ENCODE measurements at regions not wholly inside any gene's neighbourhood (a gene's known extent, or its start where the extent isn't known, plus 50 kb on each side); places are given as distances from the start of the nearest gene placed in this dataset.

- H2BK15ac ChIP-seq (ENCODE audit: low read depth, low read length), result no peak overlapping the region
- H3K4me3 ChIP-seq (ENCODE audit: insufficient read depth, low read depth, low read length), result no peak overlapping the region
- H3K4me1 ChIP-seq (ENCODE audit: control insufficient read depth, insufficient read depth, low read length), result 0 out of 2 replicates have a peak, but pooled peaks cover 2% of the 10 kb centered on the region
- no peak overlapping the region for H2BK120ac ChIP-seq (ENCODE audit: low read depth, low read length)
- no peaks in the 10 kb centered on the region for H4K20me1 ChIP-seq (ENCODE audit: insufficient read depth, low read length)
- BruUV-seq (replicated peaks), result no TSS peak
- H3K27me3 ChIP-seq (ENCODE audit: control insufficient read depth, insufficient read depth, low read length), result no peaks in the 10 kb centered on the region; the same call in 1 of the 2 replicates
- POLR2A ChIA-PET (ENCODE audit: unreplicated experiment), result no interaction called here
- no peaks in the 10 kb centered on the region for H3K36me3 ChIP-seq (ENCODE audit: control insufficient read depth, insufficient read depth, low read length)
- H2AFZ ChIP-seq (replicated peaks; ENCODE audit: low read length, poor library complexity), result peak overlapping the region; percentile 16
- TF ChIP-seq POLR2A (IDR thresholded peaks at IDR 0.05; ENCODE audit: low read depth, low read length) (no peak), CEBPB (IDR thresholded peaks at IDR 0.05; ENCODE audit: low read depth, low read length) (peak; percentile 61), RAD21 (IDR thresholded peaks at IDR 0.05; ENCODE audit: low read length) (no peak)
- peak overlapping the region; percentile 20 for H2AK9ac ChIP-seq (replicated peaks; ENCODE audit: low read depth, low read length, poor library complexity)
- H2BK20ac ChIP-seq (ENCODE audit: low read depth, low read length), result no peak overlapping the region
- no peak overlapping the region for H4K91ac ChIP-seq (ENCODE audit: insufficient read depth, low read depth, low read length)
- H2AK5ac ChIP-seq (ENCODE audit: low read depth, low read length), result no peak overlapping the region
- WGBS, 2 experiments (ENCODE audit: extremely low coverage in 2 of 2, insufficient read length in 1 of 2), result 90% methylated on average over 12 of the region's 23 CpGs; no CpG with 5 or more reads in 1 of the 2 experiments
- H2BK5ac ChIP-seq (ENCODE audit: low read depth, low read length, poor library complexity, severe bottlenecking), result no peak overlapping the region
- no peaks in the 10 kb centered on the region for H3K9me1 ChIP-seq (ENCODE audit: insufficient read depth, low read length)
- CTCF ChIA-PET, result interaction anchor here (1.1 to 1.2 kb wide), 2 partner anchors 10 to 15 kb away, joined by 4 read pairs; no protein-coding TSS in a partner anchor
- no peak for ATAC-seq (ENCODE audit: low read depth)
- dilution Hi-C loops (cut with HindIII; ENCODE audit: low sequenced_read_pairs, unreplicated experiment) (no loop called here), in situ Hi-C loops (cut with MboI; ENCODE audit: low sequenced_read_pairs) (no loop called here), intact Hi-C loops (cut with micrococcal nuclease) (no loop called here)
- no peak overlapping the region for H3K18ac ChIP-seq (ENCODE audit: low read depth, low read length)
- no peak overlapping the region for H4K8ac ChIP-seq (ENCODE audit: low read depth in 2 of 2, low read length in 2 of 2)
- no peak overlapping the region for H3K4ac ChIP-seq (ENCODE audit: low read depth, low read length)
- H3K9ac ChIP-seq (ENCODE audit: low read depth, low read length), result no peak overlapping the region
- H3K79me1 ChIP-seq (ENCODE audit: low read depth in 1 of 2, low read length in 2 of 2), result no peaks in the 10 kb centered on the region
- no peak for DNase-seq
- H3K14ac ChIP-seq (replicated peaks; ENCODE audit: low read depth, low read length), result no peak overlapping the region
- H3K56ac ChIP-seq (ENCODE audit: extremely low read depth, insufficient read depth, low read length), result no peak overlapping the region
- no peak overlapping the region for H3K27ac ChIP-seq (ENCODE audit: insufficient read depth, low read length)
- no peak overlapping the region for H3K4me2 ChIP-seq (ENCODE audit: low read depth, low read length)
- H4K5ac ChIP-seq (ENCODE audit: low read depth, low read length), result no peak overlapping the region
- H3K23ac ChIP-seq (ENCODE audit: low read depth, low read length), result no peak overlapping the region
- no peaks in the 10 kb centered on the region for H3K9me3 ChIP-seq (ENCODE audit: control insufficient read depth, insufficient read depth, low read length)
Observed at GRCh38 chr14:71181215-71182003, 274.1 kb downstream of the PCNX1 start.
